Smooth muscle cell (in vitro differentiated cells): ENCODE measurements at regions not wholly inside any gene's neighbourhood (a gene's known extent, or its start where the extent isn't known, plus 50 kb on each side); places are given as distances from the start of the nearest gene placed in this dataset.
A peak's percentile ranks its signal among the peaks of the same experiment; 100 is the strongest.

Source experiments
- DNase-seq: peaks from one replicate; lab custom pipeline; 2025; ENCODE audit not compliant: unreplicated experiment; lab: John Stamatoyannopoulos, UW
- H2AFZ ChIP-seq: fragments of 200-600 bp; sonication (generic); 2 replicates; pipeline ENCODE4 v1.6.0; 2016; ENCODE audit warnings: antibody characterized with exemption, low read depth, mild to moderate bottlenecking
- H3F3A ChIP-seq: fragments of 200-600 bp; sonication (generic); 2 replicates; pipeline ENCODE4 v1.6.0; 2017; ENCODE audit warnings: antibody characterized with exemption, low read depth
- H3K27ac ChIP-seq: fragments of 200-600 bp; sonication (generic); 2 replicates; pipeline ENCODE4 v1.5.1; 2016; ENCODE audit warnings: low read depth, mild to moderate bottlenecking
- H3K27me3 ChIP-seq: fragments of 200-600 bp; sonication (generic); 2 replicates; pipeline ENCODE4 v1.6.1; 2016; ENCODE audit warnings: low read depth, mild to moderate bottlenecking
- H3K36me3 ChIP-seq: fragments of 200-600 bp; sonication (generic); 2 replicates; pipeline ENCODE4 v1.5.1; 2016; ENCODE audit warnings: low read depth
- H3K4me1 ChIP-seq: fragments of 200-600 bp; sonication (generic); 2 replicates; pipeline ENCODE4 v1.5.1; 2016; ENCODE audit warnings: low read depth
- H3K4me2 ChIP-seq: fragments of 200-600 bp; sonication (generic); 2 replicates; pipeline ENCODE4 v1.6.0; 2016; ENCODE audit warnings: mild to moderate bottlenecking
- H3K4me3 ChIP-seq: fragments of 200-600 bp; sonication (generic); 2 replicates; pipeline ENCODE4 v1.5.1; 2016; ENCODE audit warnings: mild to moderate bottlenecking
- H3K79me2 ChIP-seq: fragments of 200-600 bp; sonication (generic); 2 replicates; pipeline ENCODE4 v1.6.0; 2016; ENCODE audit warnings: low read depth, mild to moderate bottlenecking
- H3K9ac ChIP-seq: fragments of 200-600 bp; sonication (generic); 2 replicates; pipeline ENCODE4 v1.6.0; 2016; ENCODE audit warnings: low read depth
- H3K9me3 ChIP-seq: fragments of 200-600 bp; sonication (generic); replicated peaks from 2 replicates; pipeline ENCODE4 v1.5.1; 2016; ENCODE audit warnings: low read depth
- H4K20me1 ChIP-seq: fragments of 200-600 bp; sonication (generic); 2 replicates; pipeline ENCODE4 v1.6.0; 2016; ENCODE audit warnings: low read depth
- CTCF ChIP-seq: fragments of 200-600 bp; sonication (generic); IDR thresholded peaks from 2 replicates; pipeline ENCODE4 v1.5.1; 2017; ENCODE audit warnings: borderline replicate concordance, mild to moderate bottlenecking, antibody characterized with exemption; ENCODE audit not compliant: insufficient read depth, poor library complexity, severe bottlenecking
- WGBS: methylation state at CpG from one replicate; pipeline ENCODE4 v1.1.7; 2016; ENCODE audit warnings: low lambda C conversion rate; 5-methylcytosine and 5-hydroxymethylcytosine counted together

- no peak overlapping the region for H3K27ac ChIP-seq
- H3F3A ChIP-seq = no peaks in the 10 kb centered on the region
- no peak for TF ChIP-seq CTCF
- WGBS = 55% methylated on average over 5 of the region's 5 CpGs
- H2AFZ ChIP-seq = no peak overlapping the region
- H3K36me3 ChIP-seq = no peaks in the 10 kb centered on the region
- DNase-seq = no peak
- no peaks in the 10 kb centered on the region for H3K4me1 ChIP-seq
- no peaks in the 10 kb centered on the region for H3K27me3 ChIP-seq
- H3K9me3 ChIP-seq = no peaks in the 10 kb centered on the region
- H3K4me2 ChIP-seq = no peak overlapping the region
- no peak overlapping the region for H3K9ac ChIP-seq
- no peak overlapping the region for H3K4me3 ChIP-seq
- H4K20me1 ChIP-seq = no peaks in the 10 kb centered on the region
- no peaks in the 10 kb centered on the region for H3K79me2 ChIP-seq
Observed at GRCh38 chr19:31772915-31773314, 423.7 kb upstream of the TSHZ3 start.

GRCh38 chr19:31781542-31781941 is 432.3 kb upstream of the TSHZ3 start:
- TF ChIP-seq CTCF = no peak
- 86% methylated on average over 4 of the region's 4 CpGs for WGBS

GRCh38 chr19:31783592-31783991 is 434.4 kb upstream of the TSHZ3 start:
- no peaks in the 10 kb centered on the region for H3K4me1 ChIP-seq
- no peaks in the 10 kb centered on the region for H4K20me1 ChIP-seq
- no peak for TF ChIP-seq CTCF
- no peak overlapping the region for H3K9ac ChIP-seq
- H3K27me3 ChIP-seq = no peaks in the 10 kb centered on the region
- no peaks in the 10 kb centered on the region for H3K9me3 ChIP-seq
- WGBS = 78% methylated on average over 9 of the region's 9 CpGs
- no peak overlapping the region for H3K27ac ChIP-seq
- H3K4me3 ChIP-seq = no peak overlapping the region
- H3K36me3 ChIP-seq = no peaks in the 10 kb centered on the region
- no peaks in the 10 kb centered on the region for H3K79me2 ChIP-seq
- DNase-seq = no peak
- no peak overlapping the region for H2AFZ ChIP-seq
- no peak overlapping the region for H3K4me2 ChIP-seq
- no peaks in the 10 kb centered on the region for H3F3A ChIP-seq

More at GRCh38 chr19:31781542-31781941, 432.3 kb upstream of the TSHZ3 start:
- Histone ChIP-seq H3K79me2 (no peaks in the 10 kb centered on the region), H3K27me3 (no peaks in the 10 kb centered on the region), H3F3A (no peaks in the 10 kb centered on the region), H4K20me1 (no peaks in the 10 kb centered on the region), H3K4me1 (no peaks in the 10 kb centered on the region), H3K36me3 (no peaks in the 10 kb centered on the region), H3K4me2 (no peak overlapping the region), H2AFZ (no peak overlapping the region), H3K9me3 (no peaks in the 10 kb centered on the region), H3K27ac (no peak overlapping the region), H3K9ac (no peak overlapping the region), H3K4me3 (no peak overlapping the region)
- no peak for DNase-seq

- no peak overlapping the region for H2AFZ ChIP-seq
- TF ChIP-seq CTCF = no peak
- peak overlapping the region; percentile 25 for H3K4me2 ChIP-seq
- no peaks in the 10 kb centered on the region for H3F3A ChIP-seq
- DNase-seq = no peak
- WGBS = 40% methylated on average over 3 of the region's 3 CpGs
- no peak overlapping the region for H3K27ac ChIP-seq
- no peaks in the 10 kb centered on the region for H3K36me3 ChIP-seq
- no peak overlapping the region for H3K4me3 ChIP-seq
- no peak overlapping the region for H3K9ac ChIP-seq
- no peaks in the 10 kb centered on the region for H3K4me1 ChIP-seq
- H4K20me1 ChIP-seq = no peaks in the 10 kb centered on the region
- no peaks in the 10 kb centered on the region for H3K79me2 ChIP-seq
- H3K9me3 ChIP-seq = no peaks in the 10 kb centered on the region
- no peaks in the 10 kb centered on the region for H3K27me3 ChIP-seq
Observed at GRCh38 chr19:31784671-31785101, 435.4 kb upstream of the TSHZ3 start.
